ENCODE measurements at regions not wholly inside any gene's neighbourhood (a gene's known extent, or its start where the extent isn't known, plus 50 kb on each side); places are given as distances from the start of the nearest gene placed in this dataset.

DNA sequence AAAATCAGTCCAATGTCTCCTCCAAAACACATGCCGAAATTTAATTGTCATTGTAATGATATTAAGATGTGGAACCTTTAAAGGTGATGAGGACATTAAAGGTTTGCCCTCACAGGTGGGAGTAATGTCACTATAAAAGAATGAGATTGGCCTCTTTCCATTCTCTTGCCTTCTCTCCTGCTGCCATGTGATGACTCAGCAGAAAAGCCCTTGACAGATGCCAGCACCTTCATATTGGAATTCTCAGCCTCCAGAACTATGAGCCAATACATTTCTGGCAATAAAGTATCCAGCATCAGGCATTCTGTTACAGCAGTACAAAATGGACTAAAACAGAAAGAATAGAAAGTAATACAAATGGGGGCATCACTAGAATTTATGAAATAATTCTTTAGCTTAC lies 609.7 kb downstream of the SLC16A7 start:
- TF ChIP-seq, protein P1, sequence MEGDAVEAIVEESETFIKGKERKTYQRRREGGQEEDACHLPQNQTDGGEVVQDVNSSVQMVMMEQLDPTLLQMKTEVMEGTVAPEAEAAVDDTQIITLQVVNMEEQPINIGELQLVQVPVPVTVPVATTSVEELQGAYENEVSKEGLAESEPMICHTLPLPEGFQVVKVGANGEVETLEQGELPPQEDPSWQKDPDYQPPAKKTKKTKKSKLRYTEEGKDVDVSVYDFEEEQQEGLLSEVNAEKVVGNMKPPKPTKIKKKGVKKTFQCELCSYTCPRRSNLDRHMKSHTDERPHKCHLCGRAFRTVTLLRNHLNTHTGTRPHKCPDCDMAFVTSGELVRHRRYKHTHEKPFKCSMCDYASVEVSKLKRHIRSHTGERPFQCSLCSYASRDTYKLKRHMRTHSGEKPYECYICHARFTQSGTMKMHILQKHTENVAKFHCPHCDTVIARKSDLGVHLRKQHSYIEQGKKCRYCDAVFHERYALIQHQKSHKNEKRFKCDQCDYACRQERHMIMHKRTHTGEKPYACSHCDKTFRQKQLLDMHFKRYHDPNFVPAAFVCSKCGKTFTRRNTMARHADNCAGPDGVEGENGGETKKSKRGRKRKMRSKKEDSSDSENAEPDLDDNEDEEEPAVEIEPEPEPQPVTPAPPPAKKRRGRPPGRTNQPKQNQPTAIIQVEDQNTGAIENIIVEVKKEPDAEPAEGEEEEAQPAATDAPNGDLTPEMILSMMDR (IDR thresholded peaks at IDR 0.05; ENCODE audit: poor library complexity, severe bottlenecking), result no peak
- TF ChIP-seq, protein P2, sequence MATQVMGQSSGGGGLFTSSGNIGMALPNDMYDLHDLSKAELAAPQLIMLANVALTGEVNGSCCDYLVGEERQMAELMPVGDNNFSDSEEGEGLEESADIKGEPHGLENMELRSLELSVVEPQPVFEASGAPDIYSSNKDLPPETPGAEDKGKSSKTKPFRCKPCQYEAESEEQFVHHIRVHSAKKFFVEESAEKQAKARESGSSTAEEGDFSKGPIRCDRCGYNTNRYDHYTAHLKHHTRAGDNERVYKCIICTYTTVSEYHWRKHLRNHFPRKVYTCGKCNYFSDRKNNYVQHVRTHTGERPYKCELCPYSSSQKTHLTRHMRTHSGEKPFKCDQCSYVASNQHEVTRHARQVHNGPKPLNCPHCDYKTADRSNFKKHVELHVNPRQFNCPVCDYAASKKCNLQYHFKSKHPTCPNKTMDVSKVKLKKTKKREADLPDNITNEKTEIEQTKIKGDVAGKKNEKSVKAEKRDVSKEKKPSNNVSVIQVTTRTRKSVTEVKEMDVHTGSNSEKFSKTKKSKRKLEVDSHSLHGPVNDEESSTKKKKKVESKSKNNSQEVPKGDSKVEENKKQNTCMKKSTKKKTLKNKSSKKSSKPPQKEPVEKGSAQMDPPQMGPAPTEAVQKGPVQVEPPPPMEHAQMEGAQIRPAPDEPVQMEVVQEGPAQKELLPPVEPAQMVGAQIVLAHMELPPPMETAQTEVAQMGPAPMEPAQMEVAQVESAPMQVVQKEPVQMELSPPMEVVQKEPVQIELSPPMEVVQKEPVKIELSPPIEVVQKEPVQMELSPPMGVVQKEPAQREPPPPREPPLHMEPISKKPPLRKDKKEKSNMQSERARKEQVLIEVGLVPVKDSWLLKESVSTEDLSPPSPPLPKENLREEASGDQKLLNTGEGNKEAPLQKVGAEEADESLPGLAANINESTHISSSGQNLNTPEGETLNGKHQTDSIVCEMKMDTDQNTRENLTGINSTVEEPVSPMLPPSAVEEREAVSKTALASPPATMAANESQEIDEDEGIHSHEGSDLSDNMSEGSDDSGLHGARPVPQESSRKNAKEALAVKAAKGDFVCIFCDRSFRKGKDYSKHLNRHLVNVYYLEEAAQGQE (IDR thresholded peaks at IDR 0.05; ENCODE audit: borderline replicate concordance), result no peak

All from neural cell (in vitro differentiated cells).